ENCODE measurements at regions not wholly inside any gene's neighbourhood (a gene's known extent, or its start where the extent isn't known, plus 50 kb on each side); places are given as distances from the start of the nearest gene placed in this dataset.

- TF ChIP-seq NFE2L1 (CRISPR knock-in tag; IDR thresholded peaks at IDR 0.05) (no peak), TEAD4 (CRISPR knock-in tag; IDR thresholded peaks at IDR 0.05) (no peak), ATF3 (CRISPR knock-in tag; conservative IDR thresholded peaks at IDR 0.05) (no peak), ZNF423 (CRISPR knock-in tag; IDR thresholded peaks at IDR 0.05) (no peak)
- TF ChIP-seq, protein P1, sequence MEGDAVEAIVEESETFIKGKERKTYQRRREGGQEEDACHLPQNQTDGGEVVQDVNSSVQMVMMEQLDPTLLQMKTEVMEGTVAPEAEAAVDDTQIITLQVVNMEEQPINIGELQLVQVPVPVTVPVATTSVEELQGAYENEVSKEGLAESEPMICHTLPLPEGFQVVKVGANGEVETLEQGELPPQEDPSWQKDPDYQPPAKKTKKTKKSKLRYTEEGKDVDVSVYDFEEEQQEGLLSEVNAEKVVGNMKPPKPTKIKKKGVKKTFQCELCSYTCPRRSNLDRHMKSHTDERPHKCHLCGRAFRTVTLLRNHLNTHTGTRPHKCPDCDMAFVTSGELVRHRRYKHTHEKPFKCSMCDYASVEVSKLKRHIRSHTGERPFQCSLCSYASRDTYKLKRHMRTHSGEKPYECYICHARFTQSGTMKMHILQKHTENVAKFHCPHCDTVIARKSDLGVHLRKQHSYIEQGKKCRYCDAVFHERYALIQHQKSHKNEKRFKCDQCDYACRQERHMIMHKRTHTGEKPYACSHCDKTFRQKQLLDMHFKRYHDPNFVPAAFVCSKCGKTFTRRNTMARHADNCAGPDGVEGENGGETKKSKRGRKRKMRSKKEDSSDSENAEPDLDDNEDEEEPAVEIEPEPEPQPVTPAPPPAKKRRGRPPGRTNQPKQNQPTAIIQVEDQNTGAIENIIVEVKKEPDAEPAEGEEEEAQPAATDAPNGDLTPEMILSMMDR (IDR thresholded peaks at IDR 0.05): no peak
Observed at GRCh38 chr12:22787557-22787956, 162.6 kb downstream of the ETNK1 start.
